K562 (cell line): ENCODE measurements at regions not wholly inside any gene's neighbourhood (a gene's known extent, or its start where the extent isn't known, plus 50 kb on each side); places are given as distances from the start of the nearest gene placed in this dataset.
A peak's percentile ranks its signal among the peaks of the same experiment; 100 is the strongest.
"Not testable (repeated sequence)": the region's sequence is repeated elsewhere in the genome, so short reads cannot be mapped to it uniquely, and the experiment has no call there.

Source experiments
- ATAC-seq: fragments of 200-7000 bp; cut with Tn5 transposase; 3 replicates; pipeline ENCODE4 v1.9.1; 2020; ENCODE audit warnings: moderate library complexity
- BruUV-seq: library from RNA; stranded (reverse); fragments of 400-500 nt; replicated peaks from 2 replicates; lab custom pipeline; 2021; lab: Mats Ljungman, UMichigan
- CTCF ChIA-PET: fragments of 300-600 bp; formaldehyde crosslinking; extraction: SDS; loops from one replicate; lab custom pipeline; 2021; ENCODE audit warnings: low intra/inter-chr PET ratio; lab: Yijun Ruan, JAX
- POLR2A ChIA-PET: fragments of 300-600, 350-650 bp; sonication (Branson Sonifier 250); formaldehyde crosslinking; extraction: SDS; loops from one replicate; lab custom pipeline; 2021; ENCODE audit warnings: antibody characterized with exemption, inconsistent platforms; lab: Yijun Ruan, JAX
- DNase-seq, 4 experiments: peaks; one replicate each; pipeline versions ENCODE4 v3.0.0 to v3.0.0-alpha.2; 2011 to 2018; ENCODE audit warnings: low spot score in 3 of 4, mixed read lengths in 3 of 4; ENCODE audit errors: extremely low read depth in 1 of 4
- FAIRE-seq: peaks from 2 replicates; lab custom pipeline; 2011; peaks lifted over from hg19 to GRCh38; lab: Jason Lieb, UNC
- H2AFZ ChIP-seq: 2 replicates; pipeline ENCODE4 v1.6.0; 2011; ENCODE audit warnings: low read depth, low read length, control low read depth, inconsistent platforms
- H3K27ac ChIP-seq: fragments of 200-600 bp; 3 replicates; pipeline ENCODE4 v1.8.0; 2011; ENCODE audit warnings: low read depth, mild to moderate bottlenecking, control low read depth, inconsistent platforms, low read length, moderate library complexity, mixed read lengths; ENCODE audit errors: extremely low read depth
- H3K27me3 ChIP-seq, 2 experiments: fragments of 300-600 bp in 1 of 2; 2 replicates in 1 of 2; 3 replicates in 1 of 2; pipeline versions ENCODE4 v1.6.0 to v1.8.0; 2011; ENCODE audit warnings: inconsistent platforms in 2 of 2, low read length in 2 of 2, mild to moderate bottlenecking in 1 of 2, mixed read lengths in 1 of 2, moderate library complexity in 1 of 2; ENCODE audit not compliant: control insufficient read depth in 2 of 2, insufficient read depth in 2 of 2
- H3K36me3 ChIP-seq: fragments of 300-600 bp; 3 replicates; pipeline ENCODE4 v1.8.0; 2011; ENCODE audit warnings: mild to moderate bottlenecking, low read length, inconsistent platforms; ENCODE audit not compliant: control insufficient read depth, insufficient read depth
- H3K4me1 ChIP-seq, 2 experiments: fragments of 200-600 bp in 1 of 2; replicated peaks in 1 of 2; 2 replicates in 1 of 2; 3 replicates in 1 of 2; pipeline versions ENCODE4 v1.5.1 to v1.8.0; 2011; ENCODE audit warnings: inconsistent platforms in 2 of 2, low read length in 2 of 2, mild to moderate bottlenecking in 1 of 2, mixed read lengths in 1 of 2, moderate library complexity in 1 of 2; ENCODE audit not compliant: control insufficient read depth in 2 of 2, insufficient read depth in 2 of 2
- H3K4me2 ChIP-seq: 2 replicates; pipeline ENCODE4 v1.6.1; 2011; ENCODE audit warnings: low read length, control low read depth, inconsistent platforms, mixed read lengths; ENCODE audit not compliant: insufficient read depth
- H3K4me3 ChIP-seq: fragments of 200-600 bp; sonication (generic), shearing (Covaris generic); 2 replicates; pipeline ENCODE4 v1.5.1; 2016; ENCODE audit warnings: control low read depth, inconsistent platforms
- H3K79me2 ChIP-seq: fragments of 200-600 bp; 3 replicates; pipeline ENCODE4 v1.8.0; 2011; ENCODE audit warnings: low read length, inconsistent platforms; ENCODE audit not compliant: control insufficient read depth, insufficient read depth
- H3K9ac ChIP-seq, 2 experiments: 2 replicates each; pipeline versions ENCODE4 v1.6.0 to v1.6.1; 2011; ENCODE audit warnings: low read depth in 2 of 2, low read length in 2 of 2, control low read depth in 1 of 2, inconsistent platforms in 1 of 2, mild to moderate bottlenecking in 1 of 2, mixed read lengths in 1 of 2; ENCODE audit not compliant: insufficient read depth in 1 of 2
- H3K9me1 ChIP-seq: one replicate; pipeline ENCODE4 v1.6.0; 2011; ENCODE audit warnings: inconsistent platforms, mild to moderate bottlenecking, low read length, moderate library complexity; ENCODE audit not compliant: control insufficient read depth, insufficient read depth
- H3K9me3 ChIP-seq: replicated peaks from 2 replicates; pipeline ENCODE4 v1.5.1; 2011; ENCODE audit warnings: low read depth, low read length, inconsistent platforms; ENCODE audit not compliant: control insufficient read depth, insufficient read depth
- H4K20me1 ChIP-seq: replicated peaks from 2 replicates; pipeline ENCODE4 v1.6.1; 2011; ENCODE audit warnings: low read length, inconsistent platforms, mixed read lengths; ENCODE audit not compliant: control insufficient read depth, insufficient read depth
- CREM ChIP-seq: IDR thresholded peaks from 2 replicates; pipeline ENCODE4 v1.6.1; 2014; ENCODE audit warnings: antibody characterized with exemption, low read depth
- MAZ ChIP-seq, 2 experiments: fragments of 450-650 bp in 1 of 2; sonication (generic) in 1 of 2; formaldehyde crosslinking; IDR thresholded peaks in 1 of 2; conservative IDR thresholded peaks in 1 of 2; 2 replicates each; pipeline versions ENCODE4 v1.4.0 to v1.5.0; 2020; ENCODE audit warnings: mild to moderate bottlenecking in 1 of 2, missing genetic modification reagents in 1 of 2
- NRF1 ChIP-seq, 2 experiments: fragments of 450-650 bp; IDR thresholded peaks in 1 of 2; conservative IDR thresholded peaks in 1 of 2; 2 replicates each; pipeline ENCODE4 v1.6.1; 2014; ENCODE audit warnings: mild to moderate bottlenecking in 2 of 2
- PHF8 ChIP-seq: fragments of 200-600 bp; sonication (generic); IDR thresholded peaks from 2 replicates; pipeline ENCODE4 v1.6.1; 2012; ENCODE audit warnings: mixed run types, mild to moderate bottlenecking, inconsistent platforms, low read length, moderate library complexity, borderline replicate concordance
- RAD21 ChIP-seq, 2 experiments: fragments of 250-450 bp in 1 of 2; fragments of 450-650 bp in 1 of 2; sonication (Bioruptor Pico) in 1 of 2; formaldehyde crosslinking in 1 of 2; IDR thresholded peaks in 1 of 2; conservative IDR thresholded peaks in 1 of 2; 2 replicates each; pipeline versions ENCODE4 v1.4.0 to v1.8.0; 2020 to 2022; ENCODE audit warnings: mild to moderate bottlenecking in 2 of 2, moderate library complexity in 1 of 2
- SMC3 ChIP-seq: conservative IDR thresholded peaks from 2 replicates; pipeline ENCODE4 v1.6.1; 2011; ENCODE audit warnings: low read depth, low read length, improper control_type of control experiment; ENCODE audit not compliant: insufficient read depth
- WGBS: fragments of 100-300 bp; shearing (Covaris generic); methylation state at CpG from one replicate; pipeline ENCODE4 v1.1.6; 2016; ENCODE audit warnings: low coverage, mixed read lengths; ENCODE audit not compliant: insufficient coverage; ENCODE audit errors: missing lambda C conversion rate; 5-methylcytosine and 5-hydroxymethylcytosine counted together
- in situ Hi-C: fragments of 300-500 bp; cut with MboI; formaldehyde crosslinking; loops from 4 replicates; pipeline ENCODE4 v1.15.0; 2018; ENCODE audit warnings: inconsistent platforms, mixed read lengths
- intact Hi-C: fragments of 100-400 bp; cut with micrococcal nuclease; formaldehyde crosslinking; loops from 2 replicates; pipeline ENCODE4 v1.14.2; 2022
- TF ChIP-seq, protein P1 (sequence below), 2 experiments: fragments of 450-650 bp; formaldehyde crosslinking in 1 of 2; IDR thresholded peaks; 2 replicates each; pipeline versions ENCODE4 v1.4.0 to v1.6.1; 2014 to 2020; ENCODE audit warnings: mild to moderate bottlenecking in 2 of 2, borderline replicate concordance in 1 of 2, low read depth in 1 of 2
- TF ChIP-seq, protein P2 (sequence below), 3 experiments: fragments of 200-800 bp in 1 of 3; sonication (Bioruptor generic) in 1 of 3; sonication (generic) in 1 of 3; formaldehyde crosslinking in 1 of 3; IDR thresholded peaks; 2 replicates each; pipeline versions ENCODE4 v1.6.1 to v1.8.0; 2016 to 2022; ENCODE audit warnings: mild to moderate bottlenecking in 2 of 3, missing compliant biosample characterization in 2 of 3, missing genetic modification characterization in 2 of 3, missing genetic modification reagents in 1 of 3

- H3K36me3 ChIP-seq, BruUV-seq, H3K27ac ChIP-seq, H4K20me1 ChIP-seq, CTCF ChIA-PET, in situ Hi-C loops, intact Hi-C loops, H3K9me1 ChIP-seq, H3K79me2 ChIP-seq, H3K9me3 ChIP-seq: not testable (repeated sequence)
- Histone ChIP-seq H3K27me3 (peaks cover 0 to 12% of the 10 kb centered on the region in 2 experiments; a peak in 3 of 5 replicates), H3K4me2 (peak overlapping the region; percentile 89), H2AFZ (peak overlapping the region; percentile 93), H3K9ac (peak overlapping the region; percentile 61 to 92; a peak in 3 of 4 replicates), H3K4me3 (peak overlapping the region; percentile 42), H3K4me1 (peaks cover 2 to 22% of the 10 kb centered on the region in 2 experiments; a peak in 3 of 5 replicates)
- DNase-seq (peak; percentile 49 to 84 (median 58)), FAIRE-seq (peak; percentile 71), ATAC-seq (peak; percentile 86)
- POLR2A ChIA-PET = interaction anchor here (1.0 kb wide), 1 partner anchor 18 kb away, joined by 3 read pairs; no protein-coding TSS in a partner anchor
- 9% methylated on average over 11 of the region's 12 CpGs for WGBS
- TF ChIP-seq NRF1 (conservative IDR thresholded peaks at IDR 0.05 in 1 of 2, IDR thresholded peaks at IDR 0.05 in 1 of 2) = 0 out of 4 replicates have a peak, but pooled peaks of 1 of the 2 experiments have one; percentile 25
- TF ChIP-seq, protein P1, sequence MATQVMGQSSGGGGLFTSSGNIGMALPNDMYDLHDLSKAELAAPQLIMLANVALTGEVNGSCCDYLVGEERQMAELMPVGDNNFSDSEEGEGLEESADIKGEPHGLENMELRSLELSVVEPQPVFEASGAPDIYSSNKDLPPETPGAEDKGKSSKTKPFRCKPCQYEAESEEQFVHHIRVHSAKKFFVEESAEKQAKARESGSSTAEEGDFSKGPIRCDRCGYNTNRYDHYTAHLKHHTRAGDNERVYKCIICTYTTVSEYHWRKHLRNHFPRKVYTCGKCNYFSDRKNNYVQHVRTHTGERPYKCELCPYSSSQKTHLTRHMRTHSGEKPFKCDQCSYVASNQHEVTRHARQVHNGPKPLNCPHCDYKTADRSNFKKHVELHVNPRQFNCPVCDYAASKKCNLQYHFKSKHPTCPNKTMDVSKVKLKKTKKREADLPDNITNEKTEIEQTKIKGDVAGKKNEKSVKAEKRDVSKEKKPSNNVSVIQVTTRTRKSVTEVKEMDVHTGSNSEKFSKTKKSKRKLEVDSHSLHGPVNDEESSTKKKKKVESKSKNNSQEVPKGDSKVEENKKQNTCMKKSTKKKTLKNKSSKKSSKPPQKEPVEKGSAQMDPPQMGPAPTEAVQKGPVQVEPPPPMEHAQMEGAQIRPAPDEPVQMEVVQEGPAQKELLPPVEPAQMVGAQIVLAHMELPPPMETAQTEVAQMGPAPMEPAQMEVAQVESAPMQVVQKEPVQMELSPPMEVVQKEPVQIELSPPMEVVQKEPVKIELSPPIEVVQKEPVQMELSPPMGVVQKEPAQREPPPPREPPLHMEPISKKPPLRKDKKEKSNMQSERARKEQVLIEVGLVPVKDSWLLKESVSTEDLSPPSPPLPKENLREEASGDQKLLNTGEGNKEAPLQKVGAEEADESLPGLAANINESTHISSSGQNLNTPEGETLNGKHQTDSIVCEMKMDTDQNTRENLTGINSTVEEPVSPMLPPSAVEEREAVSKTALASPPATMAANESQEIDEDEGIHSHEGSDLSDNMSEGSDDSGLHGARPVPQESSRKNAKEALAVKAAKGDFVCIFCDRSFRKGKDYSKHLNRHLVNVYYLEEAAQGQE (IDR thresholded peaks at IDR 0.05; ENCODE audit: borderline replicate concordance) = 0 out of 2 replicates have a peak, but pooled peaks have one; percentile 3
- TF ChIP-seq, protein P1 (CRISPR knock-in tag; IDR thresholded peaks at IDR 0.05; ENCODE audit: low read depth) = not testable (repeated sequence)
- TF ChIP-seq SMC3 = peak; percentile 30; the same call in 1 of the 2 replicates
- peak in 1 of 2 experiments; percentile 38; a peak in 2 of 4 replicates for TF ChIP-seq MAZ (CRISPR knock-in tag; conservative IDR thresholded peaks at IDR 0.05 in 1 of 2, IDR thresholded peaks at IDR 0.05 in 1 of 2)
- peak; percentile 25; the same call in 1 of the 2 replicates for TF ChIP-seq PHF8
- peak; percentile 9 to 49; a peak in 2 of 4 replicates for TF ChIP-seq RAD21 (CRISPR knock-in tag; conservative IDR thresholded peaks at IDR 0.05 in 1 of 2, IDR thresholded peaks at IDR 0.05 in 1 of 2)
- peak; percentile 15; the same call in 1 of the 2 replicates for TF ChIP-seq CREM
- TF ChIP-seq, protein P2, sequence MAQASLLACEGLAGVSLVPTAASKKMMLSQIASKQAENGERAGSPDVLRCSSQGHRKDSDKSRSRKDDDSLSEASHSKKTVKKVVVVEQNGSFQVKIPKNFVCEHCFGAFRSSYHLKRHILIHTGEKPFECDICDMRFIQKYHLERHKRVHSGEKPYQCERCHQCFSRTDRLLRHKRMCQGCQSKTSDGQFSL (CRISPR knock-in tag; IDR thresholded peaks at IDR 0.05) = 0 out of 2 replicates have a peak, but pooled peaks have one; percentile 28
- TF ChIP-seq, protein P2 (tag; IDR thresholded peaks at IDR 0.05) = peak in 1 of 2 experiments; percentile 39; a peak in 1 of 4 replicates
Measured at GRCh38 chr15:77910030-77910911, 167.2 kb downstream of the TBC1D2B start.
